K562 (cell line): ENCODE measurements at regions not wholly inside any gene's neighbourhood (a gene's known extent, or its start where the extent isn't known, plus 50 kb on each side); places are given as distances from the start of the nearest gene placed in this dataset.
A peak's percentile ranks its signal among the peaks of the same experiment; 100 is the strongest.

Experiments
- AFF1 ChIP-seq, 2 experiments: fragments of 450-650 bp; IDR thresholded peaks; 2 replicates each; pipeline ENCODE4 v1.6.1; 2018; ENCODE audit warnings: mild to moderate bottlenecking in 2 of 2, low read depth in 1 of 2; ENCODE audit not compliant: partially characterized antibody in 2 of 2
- CAMTA2 ChIP-seq: fragments of 250-450 bp; sonication (Bioruptor Pico); conservative IDR thresholded peaks from 2 replicates; pipeline ENCODE4 v1.5.1; 2022
- CBX1 ChIP-seq: sonication (generic); IDR thresholded peaks from 2 replicates; pipeline ENCODE4 v1.6.1; 2016; ENCODE audit warnings: antibody characterized with exemption, low read depth, mild to moderate bottlenecking
- CHD2 ChIP-seq: IDR thresholded peaks from 2 replicates; pipeline ENCODE4 v1.6.1; 2011; ENCODE audit warnings: low read depth, low read length
- ETV5 ChIP-seq: sonication (generic); formaldehyde crosslinking; IDR thresholded peaks from 2 replicates; pipeline ENCODE4 v1.4.0; 2020; ENCODE audit warnings: low read depth, mild to moderate bottlenecking, missing genetic modification reagents
- FOXO4 ChIP-seq: fragments of 450-650 bp; formaldehyde crosslinking; IDR thresholded peaks from 2 replicates; pipeline ENCODE4 v1.4.0; 2020; ENCODE audit warnings: mild to moderate bottlenecking, moderate library complexity
- HMG20A ChIP-seq: fragments of 450-650 bp; formaldehyde crosslinking; conservative IDR thresholded peaks from 2 replicates; pipeline ENCODE4 v1.4.0; 2020; ENCODE audit warnings: mild to moderate bottlenecking, mixed read lengths
- KDM5B ChIP-seq: fragments of 200-600 bp; sonication (generic); IDR thresholded peaks from 2 replicates; pipeline ENCODE4 v1.6.1; 2012; ENCODE audit warnings: low read depth, mild to moderate bottlenecking, moderate library complexity, low read length, control low read depth, inconsistent platforms; ENCODE audit not compliant: insufficient replicate concordance
- MTA1 ChIP-seq: fragments of 450-650 bp; IDR thresholded peaks from 2 replicates; pipeline ENCODE4 v1.6.1; 2017; ENCODE audit warnings: borderline replicate concordance
- PBX2 ChIP-seq, 2 experiments: IDR thresholded peaks in 1 of 2; conservative IDR thresholded peaks in 1 of 2; 2 replicates each; pipeline ENCODE4 v1.6.1; 2016; ENCODE audit warnings: low read depth in 2 of 2, mild to moderate bottlenecking in 1 of 2, missing compliant biosample characterization in 1 of 2, missing genetic modification characterization in 1 of 2, moderate library complexity in 1 of 2
- PML ChIP-seq: IDR thresholded peaks from 2 replicates; pipeline ENCODE4 v1.6.1; 2012; ENCODE audit warnings: low read length, inconsistent platforms
- SAFB2 ChIP-seq: fragments of 200-400 bp; formaldehyde crosslinking; IDR thresholded peaks from 2 replicates; pipeline ENCODE4 v1.6.1; 2018; ENCODE audit warnings: borderline replicate concordance, low read length, low read depth, moderate library complexity; ENCODE audit not compliant: severe bottlenecking
- TARDBP ChIP-seq: fragments of 450-650 bp; IDR thresholded peaks from 2 replicates; pipeline ENCODE4 v1.6.1; 2016
- ZFPM2 ChIP-seq: fragments of 250-450 bp; sonication (Bioruptor Pico); IDR thresholded peaks from 2 replicates; pipeline ENCODE4 v1.5.1; 2022; ENCODE audit warnings: mild to moderate bottlenecking
- ZNF282 ChIP-seq: sonication (generic); formaldehyde crosslinking; IDR thresholded peaks from 2 replicates; pipeline ENCODE4 v1.8.1; 2023; ENCODE audit warnings: missing genetic modification reagents
- ZNF316 ChIP-seq: fragments of 450-650 bp; IDR thresholded peaks from 2 replicates; pipeline ENCODE4 v1.6.1; 2016
- ZNF507 ChIP-seq: conservative IDR thresholded peaks from 2 replicates; pipeline ENCODE4 v1.6.1; 2017; ENCODE audit warnings: missing genetic modification characterization, missing compliant biosample characterization
- ZNF785 ChIP-seq: fragments of 250-450 bp; sonication (Bioruptor Pico); IDR thresholded peaks from 2 replicates; pipeline ENCODE4 v1.4.0; 2020; ENCODE audit warnings: mild to moderate bottlenecking

DNA sequence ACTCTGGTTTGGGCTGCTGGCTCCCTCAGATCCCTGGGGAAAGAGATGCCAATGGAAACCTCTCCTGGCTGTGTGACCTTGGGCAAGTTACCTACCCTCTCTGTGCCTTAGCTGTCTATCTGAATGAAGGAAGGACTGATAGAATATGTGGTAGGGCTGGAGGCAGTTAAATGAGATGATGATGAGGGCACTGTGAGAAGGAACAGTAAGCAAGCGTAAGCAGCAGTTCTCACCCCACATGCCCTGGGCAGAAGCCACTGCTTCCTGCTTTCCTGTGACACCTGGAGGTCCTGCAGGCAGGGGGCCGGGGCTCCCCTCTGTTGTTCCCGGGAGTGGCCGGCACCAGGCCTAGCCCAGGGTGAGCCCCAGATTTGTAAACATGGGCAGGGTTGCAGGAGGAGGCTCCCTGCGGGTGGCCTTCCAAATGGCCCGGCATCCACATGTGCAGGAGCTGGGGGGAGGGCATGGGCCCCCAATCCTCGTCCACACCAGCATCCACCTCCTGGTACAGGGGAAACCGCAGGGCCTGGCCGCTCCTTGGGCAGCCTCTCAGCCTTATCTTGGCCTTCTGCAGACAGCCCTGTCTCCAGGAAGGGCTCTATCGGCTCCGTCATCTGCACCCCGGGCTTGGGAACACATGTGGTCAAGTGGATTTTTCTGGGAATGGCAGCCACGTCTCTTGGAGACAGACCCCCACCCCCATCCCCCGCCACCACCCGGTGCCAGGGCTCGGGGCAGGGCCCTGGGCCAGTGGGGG lies 235.6 kb upstream of the GSE1 start (continued):
- TF ChIP-seq AFF1 (IDR thresholded peaks at IDR 0.05; ENCODE audit: low read depth in 1 of 2, partially characterized antibody in 2 of 2), result peak in 1 of 2 experiments; percentile 24
- TF ChIP-seq ZNF316, result no peak
- TF ChIP-seq PBX2 (CRISPR knock-in tag; IDR thresholded peaks at IDR 0.05; ENCODE audit: low read depth), result no peak
- TF ChIP-seq PBX2 (tag; conservative IDR thresholded peaks at IDR 0.05; ENCODE audit: low read depth), result no peak
- TF ChIP-seq KDM5B, result no peak
- TF ChIP-seq TARDBP, result peak; percentile 42; the same call in 1 of the 2 replicates
- TF ChIP-seq CAMTA2 (CRISPR knock-in tag), result no peak
- no peak for TF ChIP-seq FOXO4 (CRISPR knock-in tag)
- peak; percentile 70; the same call in 1 of the 2 replicates for TF ChIP-seq CBX1
- TF ChIP-seq MTA1, result peak; percentile 59; the same call in 1 of the 2 replicates
- TF ChIP-seq ETV5 (CRISPR knock-in tag), result peak; percentile 72; the same call in 1 of the 2 replicates
- TF ChIP-seq ZNF507 (tag), result no peak
- TF ChIP-seq PML, result peak; percentile 67
- no peak for TF ChIP-seq ZNF282
- TF ChIP-seq ZFPM2 (CRISPR knock-in tag), result no peak
- no peak for TF ChIP-seq CHD2
- TF ChIP-seq ZNF785 (CRISPR knock-in tag), result no peak
- no peak for TF ChIP-seq SAFB2
- no peak for TF ChIP-seq HMG20A (CRISPR knock-in tag)
